IPS DF 6.9 (cell line): ENCODE measurements at regions not wholly inside any gene's neighbourhood (a gene's known extent, or its start where the extent isn't known, plus 50 kb on each side); places are given as distances from the start of the nearest gene placed in this dataset.

Source experiments
- DNase-seq: peaks from one replicate; pipeline ENCODE4 v3.0.0-alpha.2; 2013; ENCODE audit warnings: low read depth, low spot score
- H3K27ac ChIP-seq: one replicate; pipeline ENCODE4 v1.5.1; 2013; ENCODE audit warnings: low read length, control low read depth
- H3K27me3 ChIP-seq: 2 replicates; pipeline ENCODE4 v1.6.1; 2013; ENCODE audit warnings: mild to moderate bottlenecking, low read length; ENCODE audit not compliant: control insufficient read depth, insufficient read depth
- H3K36me3 ChIP-seq: 2 replicates; pipeline ENCODE4 v1.6.1; 2013; ENCODE audit warnings: low read length; ENCODE audit not compliant: control insufficient read depth, insufficient read depth
- H3K4me1 ChIP-seq: 2 replicates; pipeline ENCODE4 v1.6.1; 2013; ENCODE audit warnings: low read length; ENCODE audit not compliant: control insufficient read depth, insufficient read depth
- H3K4me3 ChIP-seq: 2 replicates; pipeline ENCODE4 v1.5.1; 2013; ENCODE audit warnings: mild to moderate bottlenecking, low read length
- H3K9me3 ChIP-seq: 2 replicates; pipeline ENCODE4 v1.6.1; 2013; ENCODE audit warnings: low read length, inconsistent platforms; ENCODE audit not compliant: control insufficient read depth, insufficient read depth
- WGBS: extraction: QIAGEN DNeasy Blood & Tissue Kit; methylation state at CpG from one replicate; pipeline ENCODE4 v1.1.7; 2013; ENCODE audit warnings: mixed read lengths, missing lambda C conversion rate; ENCODE audit not compliant: insufficient read length, insufficient coverage; 5-methylcytosine and 5-hydroxymethylcytosine counted together

- WGBS: no CpG with 5 or more reads among the region's 1 CpG
- H3K9me3 ChIP-seq: no peaks in the 10 kb centered on the region
- DNase-seq: no peak
Measured at GRCh38 chr9:8011974-8012373, 212.4 kb upstream of the DMAC1 start.

GRCh38 chr9:7996558-7996957 is 197.0 kb upstream of the DMAC1 start:
- Histone ChIP-seq H3K36me3 (no peaks in the 10 kb centered on the region), H3K4me3 (no peak overlapping the region), H3K4me1 (no peaks in the 10 kb centered on the region), H3K9me3 (no peaks in the 10 kb centered on the region), H3K27ac (no peak overlapping the region), H3K27me3 (no peaks in the 10 kb centered on the region)
- WGBS: no CpG with 5 or more reads among the region's 1 CpG
- DNase-seq: no peak

More at GRCh38 chr9:8011974-8012373, 212.4 kb upstream of the DMAC1 start:
- Histone ChIP-seq H3K36me3 (no peaks in the 10 kb centered on the region), H3K4me3 (no peak overlapping the region), H3K4me1 (no peaks in the 10 kb centered on the region; the same call in 1 of the 2 replicates), H3K27me3 (no peaks in the 10 kb centered on the region), H3K27ac (no peak overlapping the region)

GRCh38 chr9:7988644-7989280 is 189.2 kb upstream of the DMAC1 start:
- Histone ChIP-seq H3K27ac (no peak overlapping the region), H3K36me3 (no peaks in the 10 kb centered on the region), H3K4me3 (no peak overlapping the region), H3K9me3 (no peaks in the 10 kb centered on the region), H3K4me1 (no peaks in the 10 kb centered on the region), H3K27me3 (no peaks in the 10 kb centered on the region)
- no peak for DNase-seq
- no CpG with 5 or more reads among the region's 1 CpG for WGBS

GRCh38 chr9:7984692-7985091 is 185.1 kb upstream of the DMAC1 start:
- WGBS: no CpG with 5 or more reads among the region's 5 CpGs
- Histone ChIP-seq H3K27me3 (no peaks in the 10 kb centered on the region), H3K36me3 (no peaks in the 10 kb centered on the region), H3K4me1 (0 out of 2 replicates have a peak, but pooled peaks cover 1% of the 10 kb centered on the region), H3K4me3 (no peak overlapping the region), H3K9me3 (no peaks in the 10 kb centered on the region), H3K27ac (no peak overlapping the region)
- no peak for DNase-seq

- WGBS: no CpG with 5 or more reads among the region's 2 CpGs
- H3K27me3 ChIP-seq: no peaks in the 10 kb centered on the region
- no peak for DNase-seq
Measured at GRCh38 chr9:7984203-7984602, 184.6 kb upstream of the DMAC1 start.

GRCh38 chr9:7983490-7983889 is 183.9 kb upstream of the DMAC1 start:
- no CpG with 5 or more reads among the region's 5 CpGs for WGBS

More at GRCh38 chr9:7984203-7984602, 184.6 kb upstream of the DMAC1 start:
- Histone ChIP-seq H3K4me3 (no peak overlapping the region), H3K36me3 (no peaks in the 10 kb centered on the region), H3K4me1 (0 out of 2 replicates have a peak, but pooled peaks cover 1% of the 10 kb centered on the region), H3K27ac (no peak overlapping the region), H3K9me3 (no peaks in the 10 kb centered on the region)

GRCh38 chr9:7982907-7983306 is 183.3 kb upstream of the DMAC1 start:
- WGBS: no CpG with 5 or more reads among the region's 4 CpGs
- Histone ChIP-seq H3K27ac (no peak overlapping the region), H3K9me3 (no peaks in the 10 kb centered on the region), H3K4me3 (no peak overlapping the region), H3K4me1 (0 out of 2 replicates have a peak, but pooled peaks cover 1% of the 10 kb centered on the region), H3K36me3 (no peaks in the 10 kb centered on the region), H3K27me3 (no peaks in the 10 kb centered on the region)
- DNase-seq: no peak

More at GRCh38 chr9:7983490-7983889, 183.9 kb upstream of the DMAC1 start:
- Histone ChIP-seq H3K9me3 (no peaks in the 10 kb centered on the region), H3K4me3 (no peak overlapping the region), H3K27me3 (no peaks in the 10 kb centered on the region), H3K4me1 (0 out of 2 replicates have a peak, but pooled peaks cover 1% of the 10 kb centered on the region), H3K36me3 (no peaks in the 10 kb centered on the region), H3K27ac (no peak overlapping the region)
- DNase-seq: no peak

- H3K27me3 ChIP-seq: no peaks in the 10 kb centered on the region
- no peak overlapping the region for H3K27ac ChIP-seq
- H3K4me3 ChIP-seq: no peak overlapping the region
- H3K36me3 ChIP-seq: no peaks in the 10 kb centered on the region
- no peaks in the 10 kb centered on the region for H3K9me3 ChIP-seq
- H3K4me1 ChIP-seq: 0 out of 2 replicates have a peak, but pooled peaks cover 1% of the 10 kb centered on the region
- WGBS: no CpG with 5 or more reads among the region's 2 CpGs
- no peak for DNase-seq
Measured at GRCh38 chr9:7980691-7981289, 181.2 kb upstream of the DMAC1 start.

- no peak overlapping the region for H3K27ac ChIP-seq
- 0 out of 2 replicates have a peak, but pooled peaks cover 1% of the 10 kb centered on the region for H3K4me1 ChIP-seq
- H3K36me3 ChIP-seq: no peaks in the 10 kb centered on the region
- DNase-seq: no peak
- H3K4me3 ChIP-seq: no peak overlapping the region
- H3K27me3 ChIP-seq: no peaks in the 10 kb centered on the region
- no peaks in the 10 kb centered on the region for H3K9me3 ChIP-seq
- no CpG with 5 or more reads among the region's 2 CpGs for WGBS
Measured at GRCh38 chr9:7980041-7980440, 180.5 kb upstream of the DMAC1 start.

GRCh38 chr9:7979611-7980010 is 180.0 kb upstream of the DMAC1 start:
- H3K27ac ChIP-seq: no peak overlapping the region
- 0 out of 2 replicates have a peak, but pooled peaks cover 1% of the 10 kb centered on the region for H3K4me1 ChIP-seq
- no peaks in the 10 kb centered on the region for H3K9me3 ChIP-seq
- no peaks in the 10 kb centered on the region for H3K27me3 ChIP-seq
- no CpG with 5 or more reads among the region's 5 CpGs for WGBS
- no peak overlapping the region for H3K4me3 ChIP-seq
- DNase-seq: no peak
- H3K36me3 ChIP-seq: no peaks in the 10 kb centered on the region
